Chondrocyte (in vitro differentiated cells): ENCODE measurements at regions not wholly inside any gene's neighbourhood (a gene's known extent, or its start where the extent isn't known, plus 50 kb on each side); places are given as distances from the start of the nearest gene placed in this dataset.

Experiments
- DNase-seq: peaks from one replicate; pipeline ENCODE4 v3.0.0; 2021; ENCODE audit warnings: mixed read lengths, low spot score
- H3K27ac Mint-ChIP-seq: one replicate; pipeline ENCODE4 v1.8.0; 2021; ENCODE audit warnings: mild to moderate bottlenecking, moderate library complexity, mixed read lengths; ENCODE audit not compliant: unreplicated experiment
- H3K27me3 Mint-ChIP-seq: 2 replicates; pipeline ENCODE4 v1.8.0; 2021; ENCODE audit warnings: low read depth, mixed read lengths
- H3K36me3 Mint-ChIP-seq: 2 replicates; pipeline ENCODE4 v1.8.0; 2021; ENCODE audit warnings: low read depth, mixed read lengths
- H3K4me1 Mint-ChIP-seq: 2 replicates; pipeline ENCODE4 v1.8.0; 2021; ENCODE audit warnings: low read depth, mild to moderate bottlenecking, mixed read lengths
- H3K4me3 Mint-ChIP-seq: one replicate; pipeline ENCODE4 v1.8.0; 2021; ENCODE audit warnings: mild to moderate bottlenecking, moderate library complexity, mixed read lengths; ENCODE audit not compliant: unreplicated experiment
- H3K9me3 Mint-ChIP-seq: 2 replicates; pipeline ENCODE4 v1.8.0; 2021; ENCODE audit warnings: low read depth, mixed read lengths
- TF ChIP-seq, protein P1 (sequence below): fragments of 200-600 bp; sonication (generic); IDR thresholded peaks from 2 replicates; pipeline ENCODE4 v1.5.0; 2021; ENCODE audit warnings: antibody characterized with exemption, mild to moderate bottlenecking, moderate library complexity

GRCh38 chr3:166111562-166111961, 274.3 kb upstream of the BCHE start:
- no peak for DNase-seq
- no peak overlapping the region for H3K4me3 Mint-ChIP-seq
- no peaks in the 10 kb centered on the region for H3K4me1 Mint-ChIP-seq
- no peaks in the 10 kb centered on the region for H3K36me3 Mint-ChIP-seq
- no peaks in the 10 kb centered on the region for H3K9me3 Mint-ChIP-seq
- TF ChIP-seq, protein P1, sequence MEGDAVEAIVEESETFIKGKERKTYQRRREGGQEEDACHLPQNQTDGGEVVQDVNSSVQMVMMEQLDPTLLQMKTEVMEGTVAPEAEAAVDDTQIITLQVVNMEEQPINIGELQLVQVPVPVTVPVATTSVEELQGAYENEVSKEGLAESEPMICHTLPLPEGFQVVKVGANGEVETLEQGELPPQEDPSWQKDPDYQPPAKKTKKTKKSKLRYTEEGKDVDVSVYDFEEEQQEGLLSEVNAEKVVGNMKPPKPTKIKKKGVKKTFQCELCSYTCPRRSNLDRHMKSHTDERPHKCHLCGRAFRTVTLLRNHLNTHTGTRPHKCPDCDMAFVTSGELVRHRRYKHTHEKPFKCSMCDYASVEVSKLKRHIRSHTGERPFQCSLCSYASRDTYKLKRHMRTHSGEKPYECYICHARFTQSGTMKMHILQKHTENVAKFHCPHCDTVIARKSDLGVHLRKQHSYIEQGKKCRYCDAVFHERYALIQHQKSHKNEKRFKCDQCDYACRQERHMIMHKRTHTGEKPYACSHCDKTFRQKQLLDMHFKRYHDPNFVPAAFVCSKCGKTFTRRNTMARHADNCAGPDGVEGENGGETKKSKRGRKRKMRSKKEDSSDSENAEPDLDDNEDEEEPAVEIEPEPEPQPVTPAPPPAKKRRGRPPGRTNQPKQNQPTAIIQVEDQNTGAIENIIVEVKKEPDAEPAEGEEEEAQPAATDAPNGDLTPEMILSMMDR, result no peak
- H3K27me3 Mint-ChIP-seq, result peaks cover 8% of the 10 kb centered on the region
- no peak overlapping the region for H3K27ac Mint-ChIP-seq

DNA sequence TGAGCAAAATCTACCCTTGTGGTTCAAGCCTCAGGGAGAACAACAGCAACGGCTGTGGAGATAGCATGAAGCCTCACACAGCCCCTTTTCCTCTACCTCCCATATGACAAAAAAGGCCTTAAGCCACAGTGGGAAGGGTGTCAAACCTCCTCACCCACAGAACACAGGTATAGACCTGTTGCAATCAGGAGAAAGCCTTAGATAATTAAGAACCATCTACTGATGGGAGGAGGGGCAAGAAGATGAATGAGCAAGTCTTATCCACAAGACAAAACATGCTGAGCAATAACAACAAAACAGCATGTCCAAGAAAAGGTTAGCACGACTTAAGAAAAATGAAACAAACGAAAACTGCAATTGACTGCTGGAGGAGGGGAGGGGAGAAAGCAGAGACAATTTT, 272.9 kb upstream of the BCHE start:
- Mint-ChIP-seq H3K36me3 (no peaks in the 10 kb centered on the region), H3K9me3 (no peaks in the 10 kb centered on the region), H3K4me3 (no peak overlapping the region), H3K27me3 (peaks cover 8% of the 10 kb centered on the region), H3K4me1 (no peaks in the 10 kb centered on the region), H3K27ac (no peak overlapping the region)
- no peak for DNase-seq
- TF ChIP-seq, protein P1, result no peak

DNA sequence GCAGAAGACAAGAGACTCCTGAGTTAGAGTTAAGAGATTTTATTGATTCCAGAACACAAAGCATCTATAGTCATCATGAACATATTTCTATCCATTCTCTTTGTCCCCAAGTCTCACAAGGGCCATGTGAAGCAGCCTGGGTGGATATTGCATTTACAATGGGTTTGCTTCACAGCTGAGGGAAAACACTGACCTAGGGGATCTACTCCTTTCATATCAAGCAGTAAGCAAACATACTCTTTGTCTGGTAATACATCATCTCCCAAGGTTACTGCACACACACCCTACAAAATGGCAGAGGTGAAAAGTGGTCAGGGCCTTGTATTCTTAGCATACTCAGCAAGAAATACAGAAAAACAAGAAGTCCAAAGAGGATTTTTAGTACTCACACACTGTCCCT, 267.7 kb upstream of the BCHE start:
- H3K9me3 Mint-ChIP-seq, result no peaks in the 10 kb centered on the region
- H3K4me1 Mint-ChIP-seq, result no peaks in the 10 kb centered on the region

DNA sequence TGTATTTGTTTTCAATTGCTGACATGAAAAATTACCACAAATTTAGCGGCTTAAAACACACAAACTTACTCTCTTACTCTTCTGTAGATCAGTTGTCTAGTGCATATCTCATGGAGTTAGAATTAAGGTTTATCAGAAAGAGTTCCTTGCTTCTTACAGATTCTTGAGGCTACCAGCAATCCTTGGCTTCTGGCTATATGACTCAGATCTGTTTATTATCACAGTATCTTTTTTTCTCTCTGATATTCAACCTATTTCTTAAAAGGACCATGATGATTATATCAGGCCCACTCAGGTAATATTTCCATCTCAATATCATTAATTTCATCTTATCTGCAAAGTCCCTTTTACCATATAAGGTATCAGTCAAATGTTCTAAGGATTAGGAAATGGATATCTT, 263.5 kb upstream of the BCHE start:
- Mint-ChIP-seq H3K27me3 (peaks cover 7% of the 10 kb centered on the region), H3K4me1 (no peaks in the 10 kb centered on the region), H3K27ac (no peak overlapping the region), H3K4me3 (no peak overlapping the region), H3K36me3 (no peaks in the 10 kb centered on the region), H3K9me3 (no peaks in the 10 kb centered on the region)
- TF ChIP-seq, protein P1, result no peak
- no peak for DNase-seq

More for the DNA sequence above, 267.7 kb upstream of the BCHE start:
- Mint-ChIP-seq H3K36me3 (no peaks in the 10 kb centered on the region), H3K27ac (no peak overlapping the region), H3K4me3 (no peak overlapping the region), H3K27me3 (peaks cover 3% of the 10 kb centered on the region)
- TF ChIP-seq, protein P1, result no peak
- DNase-seq, result no peak

- no peak overlapping the region for H3K4me3 Mint-ChIP-seq
- H3K27me3 Mint-ChIP-seq, result peaks cover 7% of the 10 kb centered on the region
- no peak overlapping the region for H3K27ac Mint-ChIP-seq
- no peaks in the 10 kb centered on the region for H3K9me3 Mint-ChIP-seq
- TF ChIP-seq, protein P1, result no peak
- H3K4me1 Mint-ChIP-seq, result no peaks in the 10 kb centered on the region
- H3K36me3 Mint-ChIP-seq, result no peaks in the 10 kb centered on the region
- DNase-seq, result no peak
These were observed 252.4 kb upstream of the BCHE start for GRCh38 chr3:166089575-166089974.
